H9 (cell line): ENCODE measurements at regions not wholly inside any gene's neighbourhood (a gene's known extent, or its start where the extent isn't known, plus 50 kb on each side); places are given as distances from the start of the nearest gene placed in this dataset.

Experiments used
- DNase-seq: peaks from one replicate; pipeline ENCODE4 v3.0.0-alpha.2; 2017
- H2AFZ ChIP-seq: one replicate; pipeline ENCODE4 v1.6.1; 2013; ENCODE audit warnings: mild to moderate bottlenecking, low read length, control low read depth, moderate library complexity
- H2AK5ac ChIP-seq: 2 replicates; pipeline ENCODE4 v1.6.1; 2013; ENCODE audit warnings: low read length, control low read depth, mixed read lengths; ENCODE audit not compliant: insufficient read length
- H2BK120ac ChIP-seq: one replicate; pipeline ENCODE4 v1.6.1; 2013; ENCODE audit warnings: low read depth, mild to moderate bottlenecking, low read length, control low read depth, inconsistent platforms; ENCODE audit not compliant: poor library complexity, severe bottlenecking
- H2BK12ac ChIP-seq: 2 replicates; pipeline ENCODE4 v1.6.1; 2013; ENCODE audit warnings: low read length, control low read depth, mixed read lengths, low read depth; ENCODE audit not compliant: insufficient read length
- H2BK15ac ChIP-seq: 2 replicates; pipeline ENCODE4 v1.6.1; 2013; ENCODE audit warnings: low read depth, low read length, control low read depth
- H2BK20ac ChIP-seq: one replicate; pipeline ENCODE4 v1.6.1; 2013; ENCODE audit warnings: low read depth, mild to moderate bottlenecking, low read length, control low read depth, inconsistent platforms; ENCODE audit not compliant: poor library complexity, severe bottlenecking
- H2BK5ac ChIP-seq: 2 replicates; pipeline ENCODE4 v1.6.1; 2013; ENCODE audit warnings: low read length, control low read depth, mixed read lengths; ENCODE audit not compliant: insufficient read length
- H3K14ac ChIP-seq: 2 replicates; pipeline ENCODE4 v1.6.1; 2013; ENCODE audit warnings: low read length, control low read depth; ENCODE audit not compliant: insufficient read depth
- H3K18ac ChIP-seq: 2 replicates; pipeline ENCODE4 v1.6.1; 2013; ENCODE audit warnings: low read depth, mild to moderate bottlenecking, mixed read lengths, low read length, control low read depth; ENCODE audit not compliant: insufficient read length
- H3K23ac ChIP-seq: 2 replicates; pipeline ENCODE4 v1.6.1; 2013; ENCODE audit warnings: low read length, control low read depth, mixed read lengths, low read depth; ENCODE audit not compliant: insufficient read length
- H3K23me2 ChIP-seq: 2 replicates; pipeline ENCODE4 v1.6.1; 2013; ENCODE audit warnings: low read depth, mild to moderate bottlenecking, mixed read lengths, low read length, control low read depth; ENCODE audit not compliant: insufficient read length, poor library complexity, severe bottlenecking
- H3K27ac ChIP-seq: 2 replicates; pipeline ENCODE4 v1.5.1; 2013; ENCODE audit warnings: low read length, control low read depth, mixed read lengths, low read depth; ENCODE audit not compliant: insufficient read length
- H3K27me3 ChIP-seq: 2 replicates; pipeline ENCODE4 v1.6.1; 2013; ENCODE audit warnings: low read length, control low read depth, inconsistent platforms; ENCODE audit not compliant: insufficient read depth
- H3K4ac ChIP-seq: 2 replicates; pipeline ENCODE4 v1.6.1; 2013; ENCODE audit warnings: low read depth, mild to moderate bottlenecking, control low read depth, inconsistent platforms, low read length, moderate library complexity
- H3K4me1 ChIP-seq: 2 replicates; pipeline ENCODE4 v1.6.1; 2013; ENCODE audit warnings: low read length, control low read depth, inconsistent platforms; ENCODE audit not compliant: insufficient read depth
- H3K4me2 ChIP-seq: 2 replicates; pipeline ENCODE4 v1.6.1; 2013; ENCODE audit warnings: low read length, control low read depth, mixed read lengths; ENCODE audit not compliant: insufficient read length, insufficient read depth
- H3K56ac ChIP-seq: 2 replicates; pipeline ENCODE4 v1.6.1; 2013; ENCODE audit warnings: low read depth, mild to moderate bottlenecking, mixed read lengths, low read length, control low read depth; ENCODE audit not compliant: insufficient read length
- H3K79me1 ChIP-seq: 2 replicates; pipeline ENCODE4 v1.6.1; 2013; ENCODE audit warnings: low read depth, mild to moderate bottlenecking, moderate library complexity, low read length, control low read depth, inconsistent platforms; ENCODE audit not compliant: insufficient read depth, poor library complexity, severe bottlenecking
- H3K79me2 ChIP-seq: 2 replicates; pipeline ENCODE4 v1.6.1; 2013; ENCODE audit warnings: low read length, control low read depth, inconsistent platforms; ENCODE audit not compliant: insufficient read depth
- H3K9ac ChIP-seq: 2 replicates; pipeline ENCODE4 v1.6.1; 2013; ENCODE audit warnings: low read length, control low read depth, mixed read lengths; ENCODE audit not compliant: insufficient read length; ENCODE audit errors: extremely low read depth
- H3K9me3 ChIP-seq: one replicate; pipeline ENCODE4 v1.6.1; 2013; ENCODE audit warnings: low read depth, low read length, inconsistent platforms; ENCODE audit not compliant: control insufficient read depth
- H3T11ph ChIP-seq: one replicate; pipeline ENCODE4 v1.6.1; 2013; ENCODE audit warnings: mild to moderate bottlenecking, low read length, control low read depth, inconsistent platforms
- H4K20me1 ChIP-seq: one replicate; pipeline ENCODE4 v1.6.1; 2013; ENCODE audit not compliant: control insufficient read depth, insufficient read length, insufficient read depth
- H4K5ac ChIP-seq: 2 replicates; pipeline ENCODE4 v1.6.1; 2013; ENCODE audit warnings: low read depth, mild to moderate bottlenecking, mixed read lengths, low read length, control low read depth; ENCODE audit not compliant: insufficient read length
- H4K8ac ChIP-seq: replicated peaks from 2 replicates; pipeline ENCODE4 v1.6.1; 2013; ENCODE audit warnings: low read length, control low read depth, mixed read lengths, low read depth; ENCODE audit not compliant: insufficient read length
- H4K91ac ChIP-seq: 2 replicates; pipeline ENCODE4 v1.6.1; 2013; ENCODE audit warnings: low read depth, mild to moderate bottlenecking, moderate library complexity, mixed read lengths, low read length, control low read depth; ENCODE audit not compliant: insufficient read length
- H3K27ac Mint-ChIP-seq, 3 experiments: 2 replicates in 2 of 3; 3 replicates in 1 of 3; pipeline ENCODE4 v1.8.0; 2020 to 2021; ENCODE audit warnings: mixed read lengths in 3 of 3, mild to moderate bottlenecking in 1 of 3, moderate library complexity in 1 of 3
- H3K27me3 Mint-ChIP-seq: 2 replicates; pipeline ENCODE4 v1.8.0; 2021; ENCODE audit warnings: low read depth, mild to moderate bottlenecking, moderate library complexity, mixed read lengths
- H3K36me3 Mint-ChIP-seq, 3 experiments: 2 replicates in 2 of 3; 3 replicates in 1 of 3; pipeline ENCODE4 v1.8.0; 2020 to 2021; ENCODE audit warnings: low read depth in 3 of 3, mixed read lengths in 3 of 3; ENCODE audit not compliant: insufficient read depth in 1 of 3
- H3K4me1 Mint-ChIP-seq, 2 experiments: 2 replicates each; pipeline ENCODE4 v1.8.0; 2020; ENCODE audit warnings: mixed read lengths in 2 of 2
- H3K4me3 Mint-ChIP-seq, 2 experiments: 2 replicates in 1 of 2; 3 replicates in 1 of 2; pipeline ENCODE4 v1.8.0; 2020 to 2021; ENCODE audit warnings: mild to moderate bottlenecking in 2 of 2, mixed read lengths in 2 of 2, moderate library complexity in 1 of 2
- H3K9me3 Mint-ChIP-seq, 2 experiments: 2 replicates in 1 of 2; 3 replicates in 1 of 2; pipeline ENCODE4 v1.8.0; 2020; ENCODE audit warnings: mild to moderate bottlenecking in 2 of 2, mixed read lengths in 2 of 2, moderate library complexity in 1 of 2
- CTCF ChIP-seq: fragments of 200-600 bp; sonication (generic); conservative IDR thresholded peaks from 3 replicates; pipeline ENCODE4 v1.8.0; 2021; ENCODE audit warnings: antibody characterized with exemption, mild to moderate bottlenecking
- WGBS: extraction: QIAGEN DNeasy Blood & Tissue Kit; methylation state at CpG from one replicate; pipeline ENCODE4 v1.1.7; 2013; ENCODE audit warnings: missing lambda C conversion rate, low lambda C conversion rate, mixed read lengths; ENCODE audit not compliant: insufficient read length; ENCODE audit errors: extremely low coverage; 5-methylcytosine and 5-hydroxymethylcytosine counted together

GRCh38 chr7:156119771-156120170 lies 307.5 kb upstream of the SHH start:
- Mint-ChIP-seq H3K36me3 (no peaks in the 10 kb centered on the region), H3K9me3 (no peaks in the 10 kb centered on the region; a peak in 2 of 5 replicates), H3K27me3 (peaks cover 7% of the 10 kb centered on the region; the same call in 1 of the 2 replicates), H3K4me3 (no peak overlapping the region), H3K4me1 (no peaks in the 10 kb centered on the region), H3K27ac (no peak overlapping the region)
- H2BK5ac ChIP-seq, result no peak overlapping the region
- H3K18ac ChIP-seq, result no peak overlapping the region
- H4K8ac ChIP-seq, result no peak overlapping the region
- H2AK5ac ChIP-seq, result no peak overlapping the region
- no peak for DNase-seq
- no peak overlapping the region for H3K4ac ChIP-seq
- no peak overlapping the region for H3K27ac ChIP-seq
- no peaks in the 10 kb centered on the region for H3K27me3 ChIP-seq
- H3K4me1 ChIP-seq, result no peaks in the 10 kb centered on the region
- H4K5ac ChIP-seq, result no peak overlapping the region
- no peaks in the 10 kb centered on the region for H3K79me2 ChIP-seq
- H3K9me3 ChIP-seq, result no peaks in the 10 kb centered on the region
- no peak overlapping the region for H3K9ac ChIP-seq
- H2AFZ ChIP-seq, result no peak overlapping the region
- no peak overlapping the region for H2BK12ac ChIP-seq
- no peaks in the 10 kb centered on the region for H4K20me1 ChIP-seq
- H2BK20ac ChIP-seq, result no peak overlapping the region
- no peak overlapping the region for H3K23ac ChIP-seq
- no peak overlapping the region for H2BK15ac ChIP-seq
- no peak overlapping the region for H2BK120ac ChIP-seq
- no peak overlapping the region for H3T11ph ChIP-seq
- no peak overlapping the region for H4K91ac ChIP-seq
- no peak for TF ChIP-seq CTCF
- H3K4me2 ChIP-seq, result no peak overlapping the region
- H3K14ac ChIP-seq, result no peak overlapping the region
- H3K79me1 ChIP-seq, result no peaks in the 10 kb centered on the region
- no peak overlapping the region for H3K56ac ChIP-seq
- H3K23me2 ChIP-seq, result no peaks in the 10 kb centered on the region
- no CpG with 5 or more reads among the region's 6 CpGs for WGBS
